22Rv1 (cell line): ENCODE measurements at regions not wholly inside any gene's neighbourhood (a gene's known extent, or its start where the extent isn't known, plus 50 kb on each side); places are given as distances from the start of the nearest gene placed in this dataset.

Experiments used
- CTCF ChIP-seq: fragments of 450-650 bp; IDR thresholded peaks from 2 replicates; pipeline ENCODE4 v1.5.1; 2017; ENCODE audit warnings: mild to moderate bottlenecking
- ZFX ChIP-seq: fragments of 450-650 bp; IDR thresholded peaks from 2 replicates; pipeline ENCODE4 v1.6.1; 2017; ENCODE audit warnings: antibody characterized with exemption, borderline replicate concordance

- TF ChIP-seq CTCF (no peak), ZFX (no peak)
Measured at GRCh38 chr2:116413659-116414058, 1400.8 kb upstream of the DDX18 start.
